ENCODE measurements at regions not wholly inside any gene's neighbourhood (a gene's known extent, or its start where the extent isn't known, plus 50 kb on each side); places are given as distances from the start of the nearest gene placed in this dataset.
"Not testable (repeated sequence)": the region's sequence is repeated elsewhere in the genome, so short reads cannot be mapped to it uniquely, and the experiment has no call there.

DNA sequence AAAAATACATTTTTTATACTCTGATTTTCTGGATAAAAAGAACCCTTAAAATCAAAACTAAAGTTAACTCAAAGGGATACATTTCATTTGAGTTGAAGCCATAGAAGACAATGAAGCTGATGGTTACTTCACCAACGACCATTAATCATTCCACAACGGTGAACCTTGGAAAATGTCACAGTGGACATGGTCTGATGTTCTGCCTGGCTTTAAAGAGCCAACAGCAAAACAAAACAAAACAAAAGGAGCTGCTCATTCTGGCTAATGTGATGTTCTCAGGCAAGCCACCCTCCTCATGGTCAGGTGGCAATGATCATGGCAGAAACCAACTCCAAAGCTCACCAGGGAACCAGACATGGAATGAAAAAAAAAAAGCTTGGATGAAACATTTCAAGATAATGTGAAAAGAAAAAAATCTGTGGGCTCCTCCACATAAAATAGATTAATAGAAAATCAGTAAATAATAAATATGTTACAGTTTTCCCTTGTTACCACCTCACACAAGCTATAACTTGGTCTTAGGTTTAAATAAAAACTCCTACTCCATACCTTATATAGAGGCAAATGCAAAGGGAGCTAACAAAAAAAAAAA lies 90.1 kb upstream of the SERTAD2 start:
- no peak for DNase-seq (ENCODE audit: low read depth in 2 of 2)

DNA sequence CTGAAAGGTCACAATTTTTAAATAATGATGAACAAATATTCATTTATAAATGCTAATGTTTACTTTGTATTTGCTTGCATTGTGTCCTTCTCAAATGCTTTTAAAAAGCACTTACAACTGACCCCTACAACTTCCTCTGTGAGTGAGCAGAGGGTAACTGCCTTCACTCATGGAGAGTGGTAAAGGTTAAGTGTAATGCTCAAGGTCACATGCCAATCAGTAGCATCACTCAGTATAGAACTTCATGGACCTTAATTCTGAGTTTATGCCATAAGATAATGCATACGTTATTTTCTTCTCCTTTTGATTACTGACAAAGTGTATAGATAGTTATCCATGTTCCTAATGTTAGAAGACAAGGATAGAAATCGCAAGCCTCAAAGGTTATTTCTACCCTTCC lies 91.8 kb upstream of the SERTAD2 start:
- no peak for DNase-seq (ENCODE audit: low read depth in 2 of 2)

DNA sequence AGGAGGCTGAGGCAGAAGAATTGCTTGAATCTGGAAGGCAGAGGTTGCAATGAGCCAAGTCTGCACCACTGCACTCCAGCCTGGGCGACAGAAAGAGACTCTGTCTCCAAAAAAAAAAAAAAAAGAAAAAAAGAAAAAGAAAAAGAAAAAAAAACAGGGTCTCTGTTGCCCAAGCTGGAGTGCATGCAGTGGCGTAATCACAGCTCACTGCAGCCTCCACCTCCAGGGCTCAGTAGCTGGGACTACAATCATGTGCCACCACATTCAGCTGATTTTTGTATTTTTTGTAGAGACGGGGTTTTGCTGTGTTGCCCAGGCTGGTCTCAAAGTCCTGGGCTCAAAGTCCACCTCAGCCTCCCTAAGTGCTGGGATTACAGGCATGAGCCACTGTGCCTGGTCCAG lies 94.0 kb upstream of the SERTAD2 start:
- not testable (repeated sequence) for DNase-seq (ENCODE audit: low read depth in 2 of 2)

DNA sequence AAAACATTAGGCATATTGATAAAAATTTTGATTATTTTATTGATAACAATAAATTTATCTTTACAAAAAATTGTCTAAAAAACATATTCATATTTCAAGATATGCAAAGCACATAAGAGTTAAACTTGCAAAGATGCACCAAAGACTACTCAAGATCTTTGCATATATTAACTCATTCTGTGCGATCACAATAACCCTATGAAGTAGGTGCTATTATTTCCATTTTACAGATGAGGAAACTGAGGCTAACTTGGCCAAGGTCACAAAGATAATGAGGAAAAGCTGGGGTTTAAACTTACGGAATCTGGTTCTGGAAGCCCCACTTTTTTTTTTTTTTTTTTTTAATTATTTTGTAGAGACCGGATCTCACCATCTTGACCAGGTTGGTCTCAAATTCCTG lies 94.4 kb upstream of the SERTAD2 start:
- no peak for DNase-seq (ENCODE audit: low read depth in 2 of 2)

DNA sequence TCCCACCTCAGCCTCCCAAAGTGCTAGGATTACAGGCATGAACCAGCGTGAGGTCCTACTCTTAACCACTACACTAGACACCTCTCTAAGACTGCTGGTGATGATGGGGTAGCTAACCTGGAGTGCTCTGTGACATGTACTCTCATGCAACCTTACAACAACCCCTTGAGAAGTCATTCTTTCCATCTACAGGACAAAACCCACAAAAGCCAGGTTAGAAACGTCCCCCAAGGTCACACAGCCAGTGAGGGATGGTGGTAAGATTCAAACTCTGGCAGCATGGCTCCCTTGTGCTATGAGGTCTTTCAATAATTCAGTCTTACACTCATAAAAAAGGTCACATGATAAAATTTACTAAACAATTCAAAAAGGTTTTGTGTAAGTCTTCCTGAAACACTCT lies 94.8 kb upstream of the SERTAD2 start:
- no peak for DNase-seq (ENCODE audit: low read depth in 2 of 2)

- no peak for DNase-seq (ENCODE audit: low read depth in 2 of 2)
Observed at GRCh38 chr2:64749446-64749845, 95.7 kb upstream of the SERTAD2 start.

GRCh38 chr2:64750001-64750816 lies 96.5 kb upstream of the SERTAD2 start:
- peak; percentile 17 to 36 for DNase-seq (ENCODE audit: low read depth in 2 of 2)

DNA sequence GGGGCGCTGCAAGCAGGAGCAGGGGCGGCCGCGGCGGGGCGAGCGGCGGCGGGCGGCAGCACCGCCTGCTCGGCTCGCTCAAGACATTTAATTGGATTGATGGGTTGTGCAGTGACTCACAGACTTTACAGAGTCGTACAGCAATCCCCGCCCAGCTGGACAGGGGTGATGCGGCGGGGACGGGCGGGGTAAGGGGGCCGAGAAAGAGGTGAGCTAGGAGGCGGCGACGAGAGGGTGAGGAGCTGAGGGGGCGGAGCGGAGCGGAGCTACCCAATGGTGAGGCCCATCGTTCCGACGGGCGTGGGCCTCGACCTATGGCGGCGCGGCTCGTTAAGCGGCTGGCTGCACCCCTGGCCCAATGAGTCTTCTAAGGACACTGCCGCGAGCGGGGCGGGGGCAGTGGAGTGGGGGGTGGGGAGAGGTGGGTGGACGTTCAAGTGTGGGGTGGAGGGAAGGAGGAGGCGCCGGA lies 97.1 kb upstream of the SERTAD2 start:
- DNase-seq (ENCODE audit: low read depth in 2 of 2) = peak; percentile 94

GRCh38 chr2:64751286-64752260 lies 97.9 kb upstream of the SERTAD2 start:
- peak in 1 of 2 donors; percentile 12 for DNase-seq (ENCODE audit: low read depth in 2 of 2)

DNA sequence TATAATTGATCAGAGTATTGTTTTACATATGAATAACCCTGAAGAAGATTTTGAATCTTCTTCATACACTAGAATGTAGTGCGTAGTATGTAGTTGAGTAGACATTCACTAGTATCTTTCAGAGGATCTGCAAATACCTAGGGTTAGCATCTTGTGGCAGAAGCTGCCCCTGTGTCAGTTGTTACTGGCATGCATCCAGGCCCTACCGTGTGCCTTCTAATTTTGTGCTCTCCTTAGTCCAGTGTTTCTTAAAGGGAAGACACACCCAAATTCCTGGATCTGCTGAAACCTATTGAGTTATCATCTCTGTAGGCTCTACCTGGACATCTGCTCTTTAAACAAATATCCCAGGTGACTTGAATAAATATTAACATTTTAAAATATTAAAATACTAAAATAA lies 99.7 kb upstream of the SERTAD2 start:
- DNase-seq (ENCODE audit: low read depth in 2 of 2) = no peak

- no peak for DNase-seq (ENCODE audit: low read depth in 2 of 2)
Observed at GRCh38 chr2:64754570-64754969, 100.9 kb upstream of the SERTAD2 start.

DNA sequence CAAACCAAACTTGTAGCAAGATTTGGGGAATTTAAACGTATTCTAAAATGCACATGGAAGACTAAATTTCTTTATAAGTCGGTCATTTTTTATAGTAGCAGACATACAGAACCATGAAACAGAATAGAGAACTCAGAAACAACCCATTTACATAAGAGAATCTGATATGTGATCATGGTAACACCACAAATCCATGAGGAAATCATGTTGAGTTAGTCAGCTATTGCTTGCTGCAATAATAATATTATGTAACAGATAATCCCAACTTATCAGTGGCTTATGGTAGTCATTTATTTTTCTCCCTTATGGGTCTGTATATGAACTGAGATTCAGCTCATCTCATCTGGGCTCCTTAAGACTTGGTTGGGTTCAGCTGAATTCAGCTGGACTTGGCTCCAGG lies 103.4 kb upstream of the SERTAD2 start:
- DNase-seq (ENCODE audit: low read depth in 2 of 2) = no peak

DNA sequence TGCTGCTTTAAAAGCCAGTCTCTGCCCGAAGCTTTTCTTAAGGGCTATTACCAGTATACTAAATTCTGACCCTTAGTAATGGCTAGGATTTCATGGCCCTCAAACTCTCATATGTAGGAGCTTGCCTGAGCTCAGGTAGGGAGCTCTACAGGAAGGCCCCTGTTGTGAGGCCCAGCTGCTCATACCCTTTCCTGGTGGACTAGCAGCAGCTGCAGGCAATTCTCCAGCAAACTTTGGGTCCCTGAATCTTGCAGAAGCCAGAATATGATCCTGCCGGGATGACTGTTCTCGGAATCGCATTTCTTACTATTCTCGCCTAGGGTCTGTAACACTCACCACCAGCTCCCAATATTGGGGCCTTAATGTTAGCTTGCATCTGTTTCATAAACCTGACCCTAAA lies 106.4 kb upstream of the SERTAD2 start:
- no peak for DNase-seq (ENCODE audit: low read depth in 2 of 2)

- DNase-seq (ENCODE audit: low read depth in 2 of 2) = no peak
Observed at GRCh38 chr2:64762301-64762997, 108.7 kb upstream of the SERTAD2 start.

DNA sequence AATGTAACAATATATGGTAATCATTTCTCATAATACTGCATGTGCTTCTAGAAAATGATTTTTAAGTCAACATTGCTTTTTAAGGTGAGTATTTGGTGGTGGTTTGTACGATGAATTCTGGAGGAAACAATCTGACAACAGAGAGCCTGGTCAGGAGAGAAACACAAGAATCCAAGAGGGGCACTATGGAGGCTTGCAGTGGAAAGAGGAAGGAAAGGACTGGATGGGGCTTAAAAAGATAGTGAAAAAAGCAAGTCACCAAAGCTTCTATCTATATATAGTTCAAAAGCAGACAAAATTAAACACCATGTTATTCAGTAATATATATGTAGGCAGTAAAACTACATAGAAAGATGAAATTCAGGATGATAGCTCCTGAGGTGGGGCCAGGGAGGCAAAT lies 109.4 kb upstream of the SERTAD2 start:
- DNase-seq (ENCODE audit: low read depth in 2 of 2) = no peak

GRCh38 chr2:64765160-64765805 lies 111.6 kb upstream of the SERTAD2 start:
- DNase-seq (ENCODE audit: low read depth in 2 of 2) = no peak

DNA sequence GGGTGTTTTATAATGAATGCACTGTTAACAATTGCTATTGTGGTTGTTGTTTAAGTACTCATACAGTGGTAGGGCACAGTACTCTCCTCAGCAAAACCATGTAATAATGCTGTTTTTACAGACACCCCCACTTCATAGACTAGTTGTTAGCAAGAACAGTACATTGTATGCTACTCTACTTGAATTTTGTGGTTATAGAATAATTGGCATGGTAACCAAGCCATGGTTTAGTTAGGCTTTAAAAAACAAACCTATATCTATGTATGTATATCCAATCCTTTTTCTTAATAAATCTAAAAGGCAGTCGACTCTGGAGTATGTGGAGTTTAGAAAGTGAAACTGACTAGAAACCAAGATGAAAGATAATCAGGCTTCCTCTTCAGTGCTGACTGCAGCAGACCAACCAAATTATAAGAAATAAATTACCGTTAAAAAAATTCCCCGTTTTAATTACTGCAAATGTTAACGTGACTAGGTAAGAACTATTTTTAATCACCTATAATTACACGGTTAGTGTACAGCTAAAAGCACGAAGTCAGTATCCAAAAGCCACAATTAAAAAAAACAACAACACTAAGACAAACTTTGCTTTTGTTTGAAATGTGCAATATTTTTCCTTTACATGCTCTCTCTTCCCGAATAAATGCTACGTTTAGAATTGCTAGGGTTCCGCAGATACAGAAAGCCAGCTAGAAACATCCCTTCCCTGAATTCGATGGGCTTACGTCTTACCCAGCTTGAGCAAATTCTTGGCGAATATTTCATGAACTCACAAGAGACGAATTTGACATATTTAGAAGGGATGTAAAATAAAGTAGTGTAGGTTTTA lies 113.3 kb upstream of the SERTAD2 start:
- no peak for DNase-seq (ENCODE audit: low read depth in 2 of 2)

GRCh38 chr2:64767670-64768468 lies 114.2 kb upstream of the SERTAD2 start:
- peak; percentile 56 to 62 for DNase-seq (ENCODE audit: low read depth in 2 of 2)

- no peak for DNase-seq (ENCODE audit: low read depth in 2 of 2)
Observed at GRCh38 chr2:64768491-64769005, 114.8 kb upstream of the SERTAD2 start.

Data from stimulated activated CD4-positive, alpha-beta T cell treated with anti-CD3 and anti-CD28 coated beads, Interleukin-1b, Interleukin-23, amount 100 ng/mL, for 4 hours (primary cell).